ENCODE measurements at regions not wholly inside any gene's neighbourhood (a gene's known extent, or its start where the extent isn't known, plus 50 kb on each side); places are given as distances from the start of the nearest gene placed in this dataset.
"Not testable (repeated sequence)": the region's sequence is repeated elsewhere in the genome, so short reads cannot be mapped to it uniquely, and the experiment has no call there.

DNA sequence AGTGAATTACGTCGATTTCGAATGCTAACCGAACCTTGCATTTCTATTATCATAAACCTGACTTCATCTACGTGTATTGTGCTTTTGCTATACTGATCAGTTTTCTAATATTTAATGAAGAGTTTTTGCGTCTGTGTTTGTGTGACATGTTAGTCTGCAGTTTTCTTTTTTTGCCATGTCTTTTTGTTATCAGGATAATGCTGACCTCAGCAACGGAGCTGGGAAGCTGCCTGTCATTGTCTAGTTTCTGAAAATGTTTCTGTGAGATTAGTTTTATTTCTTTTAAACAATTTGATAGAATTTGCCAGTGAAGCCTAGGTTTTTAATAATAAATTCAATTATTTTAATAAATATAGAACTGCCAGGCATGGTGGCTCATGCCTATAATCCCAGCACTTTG, 139.3 kb downstream of the LAT start:
- DNase-seq (ENCODE audit: low spot score); in situ Hi-C loops (cut with HindIII; ENCODE audit: low sequenced_read_pairs): not testable (repeated sequence)

DNA sequence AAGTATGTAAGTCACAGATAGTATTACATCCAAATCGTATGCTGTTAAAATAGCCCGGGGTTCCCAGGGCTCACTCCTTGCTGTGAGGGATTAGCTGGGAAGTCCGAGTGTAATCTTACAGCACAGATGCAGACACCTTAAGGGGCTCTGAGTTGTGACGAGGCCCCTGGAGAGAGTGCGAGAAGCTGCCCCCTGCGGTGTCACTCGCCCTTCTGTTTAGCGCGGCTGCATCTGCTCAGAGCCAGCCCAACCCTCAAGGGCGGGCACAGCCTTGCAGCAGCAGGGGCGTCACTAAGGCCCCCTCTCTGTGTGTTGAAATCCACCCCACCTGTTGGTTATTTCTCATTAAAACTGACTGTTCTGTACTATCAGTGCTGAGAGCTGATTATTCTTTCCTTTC, 135.8 kb downstream of the LAT start:
- in situ Hi-C loops (cut with HindIII; ENCODE audit: low sequenced_read_pairs): not testable (repeated sequence)

DNA sequence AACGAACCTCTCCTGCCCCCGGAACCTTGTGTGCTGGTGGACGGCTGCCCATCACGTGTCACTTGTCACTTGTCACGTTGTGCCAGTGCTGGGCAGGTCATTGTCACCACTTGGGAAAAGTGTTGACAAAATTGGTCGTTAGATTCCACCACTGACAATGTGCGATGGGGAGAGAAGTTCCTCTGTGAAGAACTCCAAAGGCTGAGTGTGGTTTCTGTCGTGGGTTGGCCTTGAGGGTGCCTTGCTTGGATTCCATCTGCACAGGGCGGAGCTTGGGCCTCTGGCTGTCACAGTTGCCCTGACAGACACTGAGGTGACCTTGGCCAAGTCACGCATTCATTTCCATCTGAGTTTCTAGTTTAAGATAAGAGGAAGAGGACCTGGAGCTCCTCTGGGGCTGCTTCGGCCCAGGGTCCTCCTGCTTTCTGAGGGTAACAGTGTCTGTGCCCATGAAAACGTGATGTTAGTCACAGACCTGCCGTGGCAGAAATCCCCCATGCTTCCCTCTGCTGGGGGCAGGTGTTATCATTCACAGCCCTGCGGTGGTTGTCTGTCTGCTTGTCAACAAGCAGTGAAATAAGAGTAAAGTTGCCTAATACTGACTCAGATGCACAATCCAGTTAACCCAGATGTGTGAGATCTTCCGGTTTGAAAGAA, 133.6 kb downstream of the LAT start:
- DNase-seq (ENCODE audit: low spot score); in situ Hi-C loops (cut with HindIII; ENCODE audit: low sequenced_read_pairs): not testable (repeated sequence)

More for the DNA sequence above, 135.8 kb downstream of the LAT start:
- DNase-seq (ENCODE audit: low spot score): not testable (repeated sequence)

DNA sequence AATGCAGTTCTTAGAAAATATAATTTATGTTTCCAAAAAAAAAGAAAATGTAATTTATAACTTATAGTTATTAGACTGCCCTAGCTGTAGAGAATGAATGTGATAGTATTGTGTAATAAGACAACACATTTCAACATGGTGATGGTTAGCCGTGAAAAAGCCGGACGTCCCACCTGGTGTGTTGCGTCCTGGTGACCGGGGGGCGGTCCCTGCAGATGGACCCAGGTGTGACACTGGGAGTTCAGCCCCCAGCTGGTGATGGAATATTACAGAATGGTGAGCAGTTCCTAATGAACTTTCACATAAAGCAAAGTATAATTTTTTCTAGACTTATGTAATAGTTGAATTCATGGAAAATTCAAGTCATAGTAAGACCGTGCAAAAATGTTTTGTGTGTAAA, 132.8 kb downstream of the LAT start:
- in situ Hi-C loops (cut with HindIII; ENCODE audit: low sequenced_read_pairs): no loop called here
- no peak for DNase-seq (ENCODE audit: low spot score)

DNA sequence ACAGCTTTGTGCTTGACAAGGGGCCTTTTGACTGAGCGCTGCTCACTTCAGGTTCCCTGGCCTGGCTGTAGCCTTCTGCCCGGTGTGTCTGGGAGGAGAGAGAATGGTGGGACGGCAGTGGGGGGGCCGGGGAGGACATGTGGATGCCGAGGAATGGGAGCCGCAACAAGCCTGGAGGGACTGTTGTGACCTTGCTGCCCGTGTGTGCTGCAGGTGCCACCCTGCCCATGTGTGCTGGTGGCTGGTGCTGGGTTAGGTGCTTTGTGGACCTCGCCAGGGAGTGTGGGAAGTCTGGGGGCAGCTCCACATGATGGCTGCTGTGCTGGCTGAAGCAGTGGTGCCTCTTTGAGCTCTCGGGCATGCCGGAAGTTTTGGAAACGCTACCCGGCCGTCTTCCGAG, 132.1 kb downstream of the LAT start:
- in situ Hi-C loops (cut with HindIII; ENCODE audit: low sequenced_read_pairs): no loop called here
- DNase-seq (ENCODE audit: low spot score): no peak

DNA sequence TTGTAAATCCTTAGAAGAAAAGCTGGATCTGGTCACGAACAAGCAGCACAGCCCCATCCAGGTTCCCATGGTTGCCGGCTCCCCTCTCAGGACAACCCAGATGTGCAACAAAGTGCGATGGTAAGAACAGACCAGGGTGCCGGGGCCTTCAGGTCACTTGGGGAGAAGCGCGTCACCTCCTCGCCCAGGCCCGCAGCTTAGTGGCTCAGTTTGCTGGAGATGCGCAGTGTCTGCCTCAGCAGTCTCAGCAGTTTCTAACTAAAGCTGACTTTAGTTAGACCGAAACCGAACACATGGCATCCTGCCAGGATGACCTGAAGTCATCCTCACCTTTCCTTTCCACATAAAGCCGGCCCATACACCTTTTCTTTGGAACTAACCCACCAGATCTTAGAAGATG, 131.4 kb downstream of the LAT start:
- DNase-seq (ENCODE audit: low spot score); in situ Hi-C loops (cut with HindIII; ENCODE audit: low sequenced_read_pairs): not testable (repeated sequence)

DNA sequence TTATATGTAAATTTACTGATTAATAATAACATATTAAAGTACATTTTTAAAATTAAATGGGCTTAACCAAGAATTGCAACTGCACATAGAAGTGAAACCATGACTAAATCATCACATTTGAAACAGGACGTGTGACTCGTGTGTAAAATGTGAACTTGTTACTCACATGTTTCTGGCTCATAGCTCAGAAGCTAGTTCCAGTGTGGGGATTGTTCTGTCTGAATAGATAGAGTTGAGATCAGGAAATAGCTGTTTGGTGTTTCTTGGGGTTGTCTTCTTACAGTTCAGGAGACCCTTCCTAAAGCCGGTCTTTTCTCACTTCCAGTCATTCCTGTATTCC, 130.9 kb downstream of the LAT start:
- in situ Hi-C loops (cut with HindIII; ENCODE audit: low sequenced_read_pairs); DNase-seq (ENCODE audit: low spot score): not testable (repeated sequence)

DNA sequence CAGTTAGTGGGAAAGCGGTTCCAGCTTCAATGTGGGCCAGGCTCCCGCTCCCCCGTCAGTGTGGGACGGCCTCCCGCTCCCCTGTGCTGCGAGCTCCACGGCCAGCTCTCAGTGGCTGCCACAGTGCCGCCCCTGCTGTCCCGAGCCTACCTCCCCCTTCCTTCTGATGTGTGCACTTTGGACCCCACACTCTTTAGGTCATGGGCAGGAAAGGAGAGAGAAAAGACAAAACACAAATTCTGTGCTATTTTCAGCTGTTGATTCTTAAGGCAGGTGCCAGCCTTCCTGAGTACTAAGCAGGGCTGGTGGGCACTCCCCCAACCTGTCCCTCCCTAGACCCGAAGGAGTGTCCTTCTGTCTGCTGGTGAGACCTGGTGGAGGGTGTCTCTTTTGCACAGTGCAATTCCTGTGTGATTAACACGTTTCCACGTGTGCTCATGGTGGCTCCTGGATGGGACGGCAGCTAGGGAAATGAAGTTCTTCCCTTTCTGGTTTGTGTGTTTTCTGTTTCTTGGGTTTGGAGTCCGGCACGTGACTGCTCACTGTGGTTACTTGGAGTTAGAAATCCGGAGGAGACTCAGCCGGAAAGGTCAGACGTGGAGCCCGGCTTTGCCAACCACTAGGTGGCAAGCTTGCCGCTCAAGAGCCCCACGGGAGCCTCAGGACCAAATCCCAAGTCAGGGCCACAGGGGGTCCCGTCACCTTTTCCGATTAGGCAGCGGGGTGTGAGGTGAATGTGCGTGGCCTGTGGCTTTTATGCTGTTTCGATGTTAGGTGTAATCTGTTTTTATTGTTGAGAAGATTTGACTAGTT, 130.3 kb downstream of the LAT start:
- peak; percentile 45 for DNase-seq (ENCODE audit: low spot score)
- in situ Hi-C loops (cut with HindIII; ENCODE audit: low sequenced_read_pairs): not testable (repeated sequence)

DNA sequence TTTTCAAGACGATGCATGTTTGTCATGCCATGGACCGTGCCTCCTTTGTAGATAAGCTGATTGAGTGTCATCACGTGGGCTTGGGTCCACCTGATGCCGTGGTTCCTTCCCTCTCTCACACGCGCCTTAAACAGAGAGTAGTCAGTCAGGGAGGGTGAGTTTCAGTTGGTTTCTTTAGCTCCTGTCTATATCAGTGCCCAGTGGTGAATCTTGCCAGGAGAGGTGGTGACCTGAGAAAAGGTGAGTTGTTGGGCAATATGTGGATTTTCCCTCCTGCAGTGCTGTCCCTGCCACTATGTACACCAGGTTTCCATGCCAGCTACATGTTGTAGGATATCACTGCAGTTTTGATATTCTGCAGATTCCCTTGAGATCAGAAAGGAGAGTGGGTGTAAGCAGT, 129.7 kb downstream of the LAT start:
- no peak for DNase-seq (ENCODE audit: low spot score)
- in situ Hi-C loops (cut with HindIII; ENCODE audit: low sequenced_read_pairs): no loop called here

DNA sequence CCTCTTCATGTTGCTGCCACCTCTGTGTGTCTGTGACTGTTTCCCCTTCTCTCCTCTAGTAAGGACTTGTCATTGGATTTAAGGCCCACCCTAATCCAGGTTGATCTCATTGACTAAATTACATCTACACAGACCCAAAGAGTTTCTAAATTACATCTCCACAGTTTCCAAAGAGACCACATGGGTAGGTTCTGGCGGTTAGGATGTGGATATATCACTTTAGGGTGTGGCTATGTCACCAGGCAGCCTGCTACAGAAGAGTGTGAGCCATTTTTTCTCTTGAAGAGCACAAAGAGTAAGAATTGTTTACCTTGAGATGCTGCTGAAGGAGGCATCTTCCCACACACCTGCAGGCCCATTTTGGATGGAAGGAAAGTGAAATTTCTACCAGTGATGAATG, 128.6 kb downstream of the LAT start:
- DNase-seq (ENCODE audit: low spot score); in situ Hi-C loops (cut with HindIII; ENCODE audit: low sequenced_read_pairs): not testable (repeated sequence)

DNA sequence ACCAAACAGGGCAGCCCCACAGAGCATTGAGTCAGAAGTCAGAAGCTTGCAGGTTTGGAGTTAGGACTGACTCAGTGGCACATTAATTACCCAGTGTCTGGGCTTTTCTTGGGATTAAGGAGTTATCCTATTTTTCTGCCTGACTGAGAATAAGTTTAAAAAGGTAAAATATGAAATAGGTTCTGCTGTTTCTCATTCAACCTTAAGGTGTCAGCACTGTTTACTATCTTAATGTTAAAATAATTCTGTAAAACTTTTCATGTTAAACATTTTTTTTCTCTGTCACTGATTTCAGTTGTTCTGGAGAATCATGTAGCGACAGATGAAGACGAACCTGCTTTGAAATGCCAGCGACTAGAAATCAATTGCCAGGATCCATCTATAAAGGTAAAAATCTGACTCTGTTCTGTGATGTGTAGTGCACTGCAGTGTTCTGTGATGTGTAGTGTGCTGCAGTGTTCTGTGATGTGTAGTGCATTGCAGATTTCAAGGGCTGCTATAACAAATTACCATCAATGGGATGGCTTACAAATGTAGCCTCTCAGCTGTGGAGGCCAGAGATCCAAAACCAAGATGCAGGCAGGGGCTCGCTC, 128.0 kb downstream of the LAT start:
- in situ Hi-C loops (cut with HindIII; ENCODE audit: low sequenced_read_pairs): no loop called here
- no peak for DNase-seq (ENCODE audit: low spot score)

DNA sequence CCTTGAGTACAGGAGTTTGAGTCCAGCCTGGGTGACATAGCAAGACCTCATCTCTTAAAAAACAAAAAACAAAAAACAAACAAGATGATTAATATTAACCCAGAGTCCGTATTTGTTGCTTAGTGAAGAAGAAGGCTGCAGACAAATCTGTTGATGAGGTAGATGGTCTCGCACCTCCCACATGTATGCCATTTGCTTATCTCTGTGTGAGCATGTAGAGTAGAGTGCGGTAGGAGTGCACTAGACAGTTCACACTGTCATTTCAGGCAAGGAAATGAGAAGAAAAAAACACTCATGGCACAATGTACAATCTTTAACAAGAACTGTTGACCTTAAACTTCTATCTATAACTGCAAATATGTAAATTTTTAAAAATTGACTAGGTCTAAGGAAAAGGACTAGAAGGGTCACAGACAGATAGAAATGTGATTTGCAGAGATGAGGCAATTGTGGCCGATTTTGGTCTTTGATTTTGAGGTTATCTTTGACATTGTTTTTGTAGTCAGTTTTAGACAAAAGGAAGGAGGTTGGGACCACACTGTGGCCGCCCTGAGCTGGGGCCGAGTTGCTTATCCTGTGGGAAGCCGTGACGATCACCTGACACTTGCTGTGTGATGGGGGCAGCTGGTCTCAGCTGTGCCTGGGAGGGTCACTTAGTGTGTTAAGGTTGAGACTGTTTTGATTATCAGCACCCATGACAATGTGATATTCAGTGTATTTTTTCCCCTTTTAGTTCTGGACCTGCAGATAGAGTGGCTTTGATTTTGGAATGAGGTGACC, 127.2 kb downstream of the LAT start:
- DNase-seq (ENCODE audit: low spot score); in situ Hi-C loops (cut with HindIII; ENCODE audit: low sequenced_read_pairs): not testable (repeated sequence)

DNA sequence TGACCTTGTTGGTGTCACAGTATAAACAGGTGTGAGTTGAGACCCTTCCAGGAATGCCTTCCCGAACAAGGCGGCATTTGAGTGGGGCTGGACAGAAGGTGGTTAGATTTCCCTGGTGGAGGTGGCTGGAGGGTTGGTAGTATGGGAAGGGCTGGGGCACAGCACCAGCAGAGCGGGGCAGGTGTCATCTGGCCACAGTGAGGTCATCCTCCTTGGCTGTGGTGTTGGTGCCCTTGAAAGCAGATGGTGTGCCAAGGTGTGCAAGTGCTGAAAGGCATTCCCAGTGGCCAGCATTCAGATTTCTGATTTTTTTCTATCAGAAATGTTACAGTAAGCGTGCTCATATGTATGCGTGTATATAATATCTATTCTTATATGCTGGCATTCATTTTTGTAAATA, 126.6 kb downstream of the LAT start:
- in situ Hi-C loops (cut with HindIII; ENCODE audit: low sequenced_read_pairs): no loop called here
- peak; percentile 61 for DNase-seq (ENCODE audit: low spot score)

DNA sequence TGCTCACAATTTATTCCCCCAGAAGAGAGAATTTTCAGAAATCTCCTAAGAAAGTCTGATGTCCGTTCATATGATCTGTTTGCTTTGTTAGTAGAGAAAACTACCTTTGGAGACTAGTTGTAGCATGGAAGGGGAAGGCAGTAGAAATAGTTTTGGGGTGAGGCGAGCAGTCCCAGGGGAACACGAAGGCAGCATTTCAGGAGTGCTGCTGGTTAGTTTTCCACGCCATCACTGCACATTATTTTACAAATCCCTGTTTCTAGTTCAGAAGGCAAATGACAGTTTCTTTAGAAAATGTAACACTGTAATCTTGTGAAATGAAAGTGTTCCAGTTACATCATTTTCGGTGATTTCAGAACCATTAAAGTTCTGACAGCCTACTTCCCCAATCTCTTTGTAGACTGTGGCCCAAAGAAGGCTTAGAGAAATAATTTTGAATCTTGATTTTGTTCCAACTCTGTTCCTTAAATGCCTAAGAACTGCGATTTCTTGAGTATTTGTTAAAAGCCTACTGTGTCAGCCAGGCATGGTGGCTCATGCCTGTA, 123.8 kb downstream of the LAT start:
- DNase-seq (ENCODE audit: low spot score); in situ Hi-C loops (cut with HindIII; ENCODE audit: low sequenced_read_pairs): not testable (repeated sequence)

DNA sequence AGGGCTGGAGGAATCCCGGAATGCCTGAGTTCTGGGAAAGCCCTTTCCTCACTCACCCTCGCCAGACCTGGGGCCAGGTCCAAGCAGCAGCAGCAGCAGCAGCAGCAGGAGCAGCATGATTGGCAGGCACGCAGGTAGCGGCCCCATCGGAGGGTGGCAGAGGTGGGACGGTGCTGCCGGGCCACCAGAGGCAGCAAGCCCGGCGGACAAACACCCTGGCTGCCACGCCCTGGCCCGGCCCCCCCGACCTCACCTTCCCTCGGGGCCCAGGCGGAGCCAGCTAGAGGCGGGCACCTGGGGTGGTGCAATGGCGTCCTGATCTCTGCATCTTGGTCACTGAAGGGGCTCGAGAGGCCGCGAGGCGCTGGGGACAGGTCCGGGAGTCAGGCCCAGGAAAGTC, 122.4 kb downstream of the LAT start:
- no peak for DNase-seq (ENCODE audit: low spot score)
- in situ Hi-C loops (cut with HindIII; ENCODE audit: low sequenced_read_pairs): no loop called here

DNA sequence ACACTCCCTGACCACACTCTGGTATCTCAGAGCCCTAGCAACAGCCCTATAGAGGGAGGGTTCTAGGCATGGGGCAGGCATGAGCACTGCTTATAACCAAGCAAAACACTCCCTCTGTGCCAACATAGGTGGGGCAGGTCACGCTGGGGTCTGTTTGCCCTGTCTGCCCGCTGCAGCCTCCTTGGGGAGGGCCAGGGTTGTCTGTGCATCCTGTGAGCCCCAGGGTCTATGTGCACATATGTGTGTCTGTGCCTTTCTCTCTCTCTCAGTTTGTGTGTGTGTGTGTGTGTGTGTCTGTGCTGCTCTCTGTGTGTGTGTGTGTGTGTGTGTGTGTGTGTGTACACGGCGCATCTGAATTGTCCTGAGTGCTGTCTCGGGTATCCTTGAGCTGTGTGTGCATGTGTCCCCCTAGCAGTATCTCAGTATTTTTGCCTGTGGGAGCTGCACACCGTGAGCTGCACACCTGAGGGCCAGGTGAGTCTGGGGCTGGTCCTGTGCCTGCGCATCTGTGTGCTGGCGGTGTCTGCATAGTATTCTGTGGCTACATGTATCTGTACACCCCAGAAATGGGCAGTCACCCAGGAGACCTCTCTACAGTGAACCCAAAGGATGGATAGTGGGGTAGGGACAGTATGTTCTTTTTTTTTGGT, 121.5 kb downstream of the LAT start:
- in situ Hi-C loops (cut with HindIII; ENCODE audit: low sequenced_read_pairs); DNase-seq (ENCODE audit: low spot score): not testable (repeated sequence)

DNA sequence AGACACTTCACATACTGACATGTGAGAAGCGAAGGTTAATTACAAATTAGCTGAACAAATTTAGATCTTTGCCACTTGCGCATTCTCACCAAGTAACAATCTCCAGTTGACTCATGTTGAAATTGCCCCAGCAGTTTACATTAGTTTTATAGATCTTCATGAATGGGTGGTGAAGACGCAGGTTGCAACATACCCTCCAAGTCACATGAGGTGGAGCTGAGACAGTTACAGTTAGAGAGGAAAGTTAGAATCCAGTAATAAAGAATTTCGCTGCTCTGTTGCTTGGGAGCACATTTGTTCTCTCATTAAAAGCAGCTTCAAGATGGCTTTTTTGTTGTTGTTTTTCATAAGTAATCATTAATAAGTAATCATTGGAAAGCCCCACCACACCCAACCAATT, 119.7 kb downstream of the LAT start:
- not testable (repeated sequence) for DNase-seq (ENCODE audit: low spot score)

DNA sequence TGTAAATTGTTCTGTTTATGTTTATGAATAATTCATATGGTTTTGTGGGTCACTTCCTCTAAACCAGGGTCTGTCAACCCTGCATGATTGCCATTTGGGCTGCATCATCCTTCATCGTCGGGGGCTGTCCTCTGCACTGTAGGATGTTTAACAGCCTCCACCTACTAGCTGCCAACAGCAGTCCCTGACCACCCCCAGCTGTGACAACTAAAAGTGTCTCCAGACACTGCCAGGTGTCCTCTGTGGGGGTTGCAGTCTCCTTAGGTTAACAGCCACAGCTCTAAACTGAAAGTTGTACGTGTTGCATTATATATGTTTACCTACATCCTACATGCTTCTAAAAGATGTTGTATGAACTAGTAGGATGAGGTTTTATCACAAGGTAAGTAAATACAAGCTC, 113.1 kb downstream of the LAT start:
- DNase-seq (ENCODE audit: low spot score); in situ Hi-C loops (cut with HindIII; ENCODE audit: low sequenced_read_pairs): not testable (repeated sequence)

More for the DNA sequence above, 119.7 kb downstream of the LAT start:
- in situ Hi-C loops (cut with HindIII; ENCODE audit: low sequenced_read_pairs): not testable (repeated sequence)
